ENCODE measurements at regions not wholly inside any gene's neighbourhood (a gene's known extent, or its start where the extent isn't known, plus 50 kb on each side); places are given as distances from the start of the nearest gene placed in this dataset.

GRCh38 chr18:73214970-73215369 lies 347.2 kb upstream of the NETO1 start:
- TF ChIP-seq, protein P1, sequence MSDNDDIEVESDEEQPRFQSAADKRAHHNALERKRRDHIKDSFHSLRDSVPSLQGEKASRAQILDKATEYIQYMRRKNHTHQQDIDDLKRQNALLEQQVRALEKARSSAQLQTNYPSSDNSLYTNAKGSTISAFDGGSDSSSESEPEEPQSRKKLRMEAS (IDR thresholded peaks at IDR 0.05), result no peak
- TF ChIP-seq SP1 (IDR thresholded peaks at IDR 0.05) (peak; percentile 6), RAD21 (IDR thresholded peaks at IDR 0.05) (peak; percentile 37 to 48)
- TF ChIP-seq, protein P2, sequence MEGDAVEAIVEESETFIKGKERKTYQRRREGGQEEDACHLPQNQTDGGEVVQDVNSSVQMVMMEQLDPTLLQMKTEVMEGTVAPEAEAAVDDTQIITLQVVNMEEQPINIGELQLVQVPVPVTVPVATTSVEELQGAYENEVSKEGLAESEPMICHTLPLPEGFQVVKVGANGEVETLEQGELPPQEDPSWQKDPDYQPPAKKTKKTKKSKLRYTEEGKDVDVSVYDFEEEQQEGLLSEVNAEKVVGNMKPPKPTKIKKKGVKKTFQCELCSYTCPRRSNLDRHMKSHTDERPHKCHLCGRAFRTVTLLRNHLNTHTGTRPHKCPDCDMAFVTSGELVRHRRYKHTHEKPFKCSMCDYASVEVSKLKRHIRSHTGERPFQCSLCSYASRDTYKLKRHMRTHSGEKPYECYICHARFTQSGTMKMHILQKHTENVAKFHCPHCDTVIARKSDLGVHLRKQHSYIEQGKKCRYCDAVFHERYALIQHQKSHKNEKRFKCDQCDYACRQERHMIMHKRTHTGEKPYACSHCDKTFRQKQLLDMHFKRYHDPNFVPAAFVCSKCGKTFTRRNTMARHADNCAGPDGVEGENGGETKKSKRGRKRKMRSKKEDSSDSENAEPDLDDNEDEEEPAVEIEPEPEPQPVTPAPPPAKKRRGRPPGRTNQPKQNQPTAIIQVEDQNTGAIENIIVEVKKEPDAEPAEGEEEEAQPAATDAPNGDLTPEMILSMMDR (IDR thresholded peaks at IDR 0.05; ENCODE audit: low read depth, low read length, missing input control), result peak; percentile 3
- WGBS, result 53% methylated on average over 7 of the region's 7 CpGs
- peaks cover 0 to 12% (median 4%) of the 10 kb centered on the region in 4 donors for H3K9me3 ChIP-seq (ENCODE audit: control insufficient read depth in 4 of 4, low read length in 3 of 4)
- no peak overlapping the region for H3K4me3 ChIP-seq (ENCODE audit: low read depth in 1 of 3, low read length in 3 of 3)
- no peak for DNase-seq (ENCODE audit: low spot score)
- H3K27ac ChIP-seq (ENCODE audit: low read depth in 1 of 2, low read length in 2 of 2), result no peak overlapping the region
- no peaks in the 10 kb centered on the region for H3K27me3 ChIP-seq (ENCODE audit: control insufficient read depth in 4 of 4, insufficient read depth in 4 of 4, low read length in 3 of 4)
- no peak overlapping the region for H3K9ac ChIP-seq (ENCODE audit: low read depth in 1 of 2, low read length in 2 of 2)
- H3K4me1 ChIP-seq (ENCODE audit: control insufficient read depth in 4 of 4, insufficient read depth in 4 of 4, low read length in 3 of 4), result peaks cover 0 to 6% (median 2%) of the 10 kb centered on the region in 4 donors
- H3K36me3 ChIP-seq (ENCODE audit: control insufficient read depth in 4 of 4, insufficient read depth in 3 of 4, low read depth in 1 of 4, low read length in 3 of 4), result no peaks in the 10 kb centered on the region

- no peak overlapping the region for H3K27ac ChIP-seq (ENCODE audit: low read depth in 1 of 2, low read length in 2 of 2)
- H3K4me3 ChIP-seq (ENCODE audit: low read depth in 1 of 3, low read length in 3 of 3), result no peak overlapping the region
- H3K36me3 ChIP-seq (ENCODE audit: control insufficient read depth in 4 of 4, insufficient read depth in 3 of 4, low read depth in 1 of 4, low read length in 3 of 4), result no peaks in the 10 kb centered on the region
- H3K27me3 ChIP-seq (ENCODE audit: control insufficient read depth in 4 of 4, insufficient read depth in 4 of 4, low read length in 3 of 4), result no peaks in the 10 kb centered on the region
- TF ChIP-seq EGR1 (IDR thresholded peaks at IDR 0.05; ENCODE audit: low read depth in 2 of 2), result no peak
- TF ChIP-seq FOXA2 (IDR thresholded peaks at IDR 0.05), result no peak
- TF ChIP-seq, protein P3, sequence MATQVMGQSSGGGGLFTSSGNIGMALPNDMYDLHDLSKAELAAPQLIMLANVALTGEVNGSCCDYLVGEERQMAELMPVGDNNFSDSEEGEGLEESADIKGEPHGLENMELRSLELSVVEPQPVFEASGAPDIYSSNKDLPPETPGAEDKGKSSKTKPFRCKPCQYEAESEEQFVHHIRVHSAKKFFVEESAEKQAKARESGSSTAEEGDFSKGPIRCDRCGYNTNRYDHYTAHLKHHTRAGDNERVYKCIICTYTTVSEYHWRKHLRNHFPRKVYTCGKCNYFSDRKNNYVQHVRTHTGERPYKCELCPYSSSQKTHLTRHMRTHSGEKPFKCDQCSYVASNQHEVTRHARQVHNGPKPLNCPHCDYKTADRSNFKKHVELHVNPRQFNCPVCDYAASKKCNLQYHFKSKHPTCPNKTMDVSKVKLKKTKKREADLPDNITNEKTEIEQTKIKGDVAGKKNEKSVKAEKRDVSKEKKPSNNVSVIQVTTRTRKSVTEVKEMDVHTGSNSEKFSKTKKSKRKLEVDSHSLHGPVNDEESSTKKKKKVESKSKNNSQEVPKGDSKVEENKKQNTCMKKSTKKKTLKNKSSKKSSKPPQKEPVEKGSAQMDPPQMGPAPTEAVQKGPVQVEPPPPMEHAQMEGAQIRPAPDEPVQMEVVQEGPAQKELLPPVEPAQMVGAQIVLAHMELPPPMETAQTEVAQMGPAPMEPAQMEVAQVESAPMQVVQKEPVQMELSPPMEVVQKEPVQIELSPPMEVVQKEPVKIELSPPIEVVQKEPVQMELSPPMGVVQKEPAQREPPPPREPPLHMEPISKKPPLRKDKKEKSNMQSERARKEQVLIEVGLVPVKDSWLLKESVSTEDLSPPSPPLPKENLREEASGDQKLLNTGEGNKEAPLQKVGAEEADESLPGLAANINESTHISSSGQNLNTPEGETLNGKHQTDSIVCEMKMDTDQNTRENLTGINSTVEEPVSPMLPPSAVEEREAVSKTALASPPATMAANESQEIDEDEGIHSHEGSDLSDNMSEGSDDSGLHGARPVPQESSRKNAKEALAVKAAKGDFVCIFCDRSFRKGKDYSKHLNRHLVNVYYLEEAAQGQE (IDR thresholded peaks at IDR 0.05), result no peak
- TF ChIP-seq RXRA (IDR thresholded peaks at IDR 0.05), result no peak
- TF ChIP-seq JUND (IDR thresholded peaks at IDR 0.05), result no peak
- TF ChIP-seq NR2F2 (IDR thresholded peaks at IDR 0.05), result no peak
- no peak for DNase-seq (ENCODE audit: low spot score)
- 67% methylated on average over 4 of the region's 4 CpGs for WGBS
- H3K9me3 ChIP-seq (ENCODE audit: control insufficient read depth in 4 of 4, low read length in 3 of 4), result no peaks in the 10 kb centered on the region
- H3K9ac ChIP-seq (ENCODE audit: low read depth in 1 of 2, low read length in 2 of 2), result no peak overlapping the region
- H3K4me1 ChIP-seq (ENCODE audit: control insufficient read depth in 4 of 4, insufficient read depth in 4 of 4, low read length in 3 of 4), result peaks cover 0 to 6% (median 2%) of the 10 kb centered on the region in 4 donors
Observed at GRCh38 chr18:73212442-73212841, 344.7 kb upstream of the NETO1 start.

DNA sequence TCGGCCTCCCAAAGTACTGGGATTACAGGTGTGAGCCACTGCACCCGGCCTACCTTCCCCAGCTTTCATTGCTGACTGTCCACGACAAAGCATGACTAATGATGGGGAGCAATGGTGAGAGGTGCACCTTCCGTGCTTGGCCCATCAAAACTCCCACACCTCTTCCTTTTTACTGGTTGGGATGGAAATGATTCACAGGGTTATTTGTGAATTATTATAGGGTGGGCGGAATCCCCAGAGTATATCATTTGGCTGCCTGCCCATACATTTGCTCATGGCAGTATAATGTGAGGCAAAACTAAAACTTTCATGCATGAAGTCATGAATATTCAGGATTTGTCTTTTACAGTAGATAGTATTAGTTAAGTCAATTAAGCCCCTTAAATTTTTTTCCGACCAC lies 334.2 kb upstream of the NETO1 start:
- Histone ChIP-seq H3K36me3 (ENCODE audit: control insufficient read depth in 4 of 4, insufficient read depth in 3 of 4, low read depth in 1 of 4, low read length in 3 of 4) (no peaks in the 10 kb centered on the region), H3K4me3 (ENCODE audit: low read depth in 1 of 3, low read length in 3 of 3) (no peak overlapping the region), H3K9me3 (ENCODE audit: control insufficient read depth in 4 of 4, low read length in 3 of 4) (no peaks in the 10 kb centered on the region), H3K27me3 (ENCODE audit: control insufficient read depth in 4 of 4, insufficient read depth in 4 of 4, low read length in 3 of 4) (peaks cover 0 to 3% (median 0%) of the 10 kb centered on the region in 4 donors), H3K27ac (ENCODE audit: low read depth in 1 of 2, low read length in 2 of 2) (no peak overlapping the region), H3K9ac (ENCODE audit: low read depth in 1 of 2, low read length in 2 of 2) (no peak overlapping the region), H3K4me1 (ENCODE audit: control insufficient read depth in 4 of 4, insufficient read depth in 4 of 4, low read length in 3 of 4) (no peaks in the 10 kb centered on the region)
- no peak for DNase-seq (ENCODE audit: low spot score)
- WGBS, result 81% methylated on average over 6 of the region's 6 CpGs
- TF ChIP-seq RXRA (IDR thresholded peaks at IDR 0.05) (no peak), EGR1 (IDR thresholded peaks at IDR 0.05; ENCODE audit: low read depth in 2 of 2) (no peak), JUND (IDR thresholded peaks at IDR 0.05) (no peak), SP1 (IDR thresholded peaks at IDR 0.05) (no peak), FOXA2 (IDR thresholded peaks at IDR 0.05) (no peak), FOXA1 (IDR thresholded peaks at IDR 0.05) (no peak), NR2F2 (IDR thresholded peaks at IDR 0.05) (no peak), GABPA (IDR thresholded peaks at IDR 0.05 in 1 of 2, conservative IDR thresholded peaks at IDR 0.05 in 1 of 2) (no peak), YY1 (IDR thresholded peaks at IDR 0.05) (no peak), TAF1 (conservative IDR thresholded peaks at IDR 0.05) (no peak), HNF4G (IDR thresholded peaks at IDR 0.05) (no peak), RAD21 (IDR thresholded peaks at IDR 0.05) (no peak), HNF4A (conservative IDR thresholded peaks at IDR 0.05) (no peak)
- TF ChIP-seq, protein P1 (IDR thresholded peaks at IDR 0.05), result no peak
- TF ChIP-seq, protein P2 (IDR thresholded peaks at IDR 0.05; ENCODE audit: low read depth, low read length, missing input control), result no peak
- TF ChIP-seq, protein P4, sequence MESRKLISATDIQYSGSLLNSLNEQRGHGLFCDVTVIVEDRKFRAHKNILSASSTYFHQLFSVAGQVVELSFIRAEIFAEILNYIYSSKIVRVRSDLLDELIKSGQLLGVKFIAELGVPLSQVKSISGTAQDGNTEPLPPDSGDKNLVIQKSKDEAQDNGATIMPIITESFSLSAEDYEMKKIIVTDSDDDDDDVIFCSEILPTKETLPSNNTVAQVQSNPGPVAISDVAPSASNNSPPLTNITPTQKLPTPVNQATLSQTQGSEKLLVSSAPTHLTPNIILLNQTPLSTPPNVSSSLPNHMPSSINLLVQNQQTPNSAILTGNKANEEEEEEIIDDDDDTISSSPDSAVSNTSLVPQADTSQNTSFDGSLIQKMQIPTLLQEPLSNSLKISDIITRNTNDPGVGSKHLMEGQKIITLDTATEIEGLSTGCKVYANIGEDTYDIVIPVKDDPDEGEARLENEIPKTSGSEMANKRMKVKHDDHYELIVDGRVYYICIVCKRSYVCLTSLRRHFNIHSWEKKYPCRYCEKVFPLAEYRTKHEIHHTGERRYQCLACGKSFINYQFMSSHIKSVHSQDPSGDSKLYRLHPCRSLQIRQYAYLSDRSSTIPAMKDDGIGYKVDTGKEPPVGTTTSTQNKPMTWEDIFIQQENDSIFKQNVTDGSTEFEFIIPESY (IDR thresholded peaks at IDR 0.05), result no peak
- TF ChIP-seq, protein P5, sequence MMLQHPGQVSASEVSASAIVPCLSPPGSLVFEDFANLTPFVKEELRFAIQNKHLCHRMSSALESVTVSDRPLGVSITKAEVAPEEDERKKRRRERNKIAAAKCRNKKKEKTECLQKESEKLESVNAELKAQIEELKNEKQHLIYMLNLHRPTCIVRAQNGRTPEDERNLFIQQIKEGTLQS (IDR thresholded peaks at IDR 0.05), result no peak

Data from liver (tissue), 8 donors.